ENCODE measurements at regions not wholly inside any gene's neighbourhood (a gene's known extent, or its start where the extent isn't known, plus 50 kb on each side); places are given as distances from the start of the nearest gene placed in this dataset.

DNA sequence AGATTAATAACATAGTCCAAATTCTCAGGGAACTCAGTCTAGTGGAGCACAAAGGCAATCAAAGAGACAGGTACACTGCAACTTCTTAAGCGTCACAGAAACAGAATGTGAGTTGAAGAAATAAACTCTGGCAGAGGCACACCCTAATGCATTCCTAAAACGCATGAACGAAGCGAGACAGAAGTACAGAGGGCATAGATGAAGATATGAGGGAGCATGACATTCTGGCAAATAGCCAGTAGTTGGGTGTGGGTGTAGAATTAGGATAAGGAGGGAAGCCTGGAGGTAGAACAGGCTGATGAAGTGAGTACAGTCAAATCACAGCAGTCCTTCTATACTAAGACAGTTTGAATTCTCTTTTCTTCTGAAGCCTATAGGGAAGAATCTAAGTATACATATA, 838.7 kb upstream of the API5 start:
- H3K9me3 ChIP-seq (ENCODE audit: control insufficient read depth in 2 of 3, low read length in 3 of 3), result no peaks in the 10 kb centered on the region
- no peaks in the 10 kb centered on the region for H3K4me1 ChIP-seq (ENCODE audit: control insufficient read depth in 2 of 2, insufficient read depth in 2 of 2, low read length in 2 of 2)
- no peak overlapping the region for H3K27ac ChIP-seq (ENCODE audit: low read depth, low read length)
- ATAC-seq, result no peak
- H3K36me3 ChIP-seq (ENCODE audit: control insufficient read depth in 2 of 3, insufficient read depth in 3 of 3, low read length in 3 of 3), result no peaks in the 10 kb centered on the region
- H3K27me3 Mint-ChIP-seq, result no peaks in the 10 kb centered on the region
- H3K27me3 ChIP-seq (ENCODE audit: control insufficient read depth in 2 of 2, insufficient read depth in 2 of 2, low read length in 2 of 2), result no peaks in the 10 kb centered on the region
- H3K4me3 Mint-ChIP-seq, result no peak overlapping the region
- H3K9me3 Mint-ChIP-seq, result peaks cover 1 to 16% (median 8%) of the 10 kb centered on the region in 11 donors
- intact Hi-C loops (cut with micrococcal nuclease), result no loop called here
- DNase-seq, result no peak
- H3K4me1 Mint-ChIP-seq, result no peaks in the 10 kb centered on the region
- H3K4me3 ChIP-seq (ENCODE audit: low read length), result no peak overlapping the region
- POLR2A ChIA-PET, result no interaction called here
- H3K27ac Mint-ChIP-seq, result no peak overlapping the region
- CTCF ChIA-PET, result no interaction called here
- peaks cover 0 to 4% (median 0%) of the 10 kb centered on the region in 5 donors for H3K36me3 Mint-ChIP-seq

DNA sequence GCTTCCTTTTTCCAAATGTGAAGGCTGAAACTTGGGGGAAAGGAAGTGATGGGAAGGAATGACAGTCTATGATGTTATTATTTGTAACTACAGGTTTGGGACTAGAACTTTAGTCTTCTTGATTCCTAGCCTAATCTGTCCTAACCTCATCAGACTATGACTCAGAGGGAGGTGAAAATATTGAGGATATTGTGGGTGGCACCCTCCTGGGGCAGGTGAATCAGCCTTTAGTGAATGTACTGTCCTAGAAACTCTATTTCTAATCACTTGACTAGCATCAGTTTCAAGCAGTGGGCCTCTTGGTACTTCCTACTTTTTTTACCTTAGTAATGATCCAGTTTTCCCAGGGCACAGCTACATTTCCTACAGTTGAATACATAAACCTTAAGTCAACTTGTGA, 829.0 kb upstream of the API5 start:
- Mint-ChIP-seq H3K27me3 (no peaks in the 10 kb centered on the region), H3K9me3 (peaks cover 7 to 70% (median 16%) of the 10 kb centered on the region in 11 donors), H3K27ac (no peak overlapping the region), H3K36me3 (peaks cover 0 to under 1% (median 0%) of the 10 kb centered on the region in 5 donors), H3K4me3 (no peak overlapping the region), H3K4me1 (no peaks in the 10 kb centered on the region)
- Histone ChIP-seq H3K36me3 (ENCODE audit: control insufficient read depth in 2 of 3, insufficient read depth in 3 of 3, low read length in 3 of 3) (no peaks in the 10 kb centered on the region), H3K27me3 (ENCODE audit: control insufficient read depth in 2 of 2, insufficient read depth in 2 of 2, low read length in 2 of 2) (no peaks in the 10 kb centered on the region), H3K4me3 (ENCODE audit: low read length) (no peak overlapping the region), H3K4me1 (ENCODE audit: control insufficient read depth in 2 of 2, insufficient read depth in 2 of 2, low read length in 2 of 2) (no peaks in the 10 kb centered on the region), H3K27ac (ENCODE audit: low read depth, low read length) (no peak overlapping the region), H3K9me3 (ENCODE audit: control insufficient read depth in 2 of 3, low read length in 3 of 3) (no peaks in the 10 kb centered on the region)
- no peak for ATAC-seq
- CTCF ChIA-PET, result no interaction called here
- POLR2A ChIA-PET, result no interaction called here
- intact Hi-C loops (cut with micrococcal nuclease), result no loop called here
- no peak for DNase-seq

DNA sequence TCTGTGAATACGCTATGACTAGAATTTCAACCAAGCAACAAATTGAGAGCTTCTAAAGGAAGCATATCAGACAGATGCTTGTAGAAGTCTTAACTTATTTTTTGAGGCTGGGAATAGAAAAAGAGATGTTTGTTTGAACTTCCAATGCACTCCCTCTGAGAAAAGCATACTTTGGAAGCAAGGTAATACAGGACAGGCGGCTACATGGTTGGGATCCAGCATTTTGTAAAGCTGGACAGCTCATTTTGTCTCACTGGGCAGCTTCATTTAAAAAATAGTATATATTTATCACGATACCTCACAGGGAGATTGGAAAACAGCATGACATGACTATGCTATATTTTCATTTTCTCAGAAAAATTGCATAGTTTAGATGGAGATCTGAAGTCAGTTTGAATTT, 821.3 kb upstream of the API5 start:
- ChIA-PET POLR2A (no interaction called here), CTCF (no interaction called here)

DNA sequence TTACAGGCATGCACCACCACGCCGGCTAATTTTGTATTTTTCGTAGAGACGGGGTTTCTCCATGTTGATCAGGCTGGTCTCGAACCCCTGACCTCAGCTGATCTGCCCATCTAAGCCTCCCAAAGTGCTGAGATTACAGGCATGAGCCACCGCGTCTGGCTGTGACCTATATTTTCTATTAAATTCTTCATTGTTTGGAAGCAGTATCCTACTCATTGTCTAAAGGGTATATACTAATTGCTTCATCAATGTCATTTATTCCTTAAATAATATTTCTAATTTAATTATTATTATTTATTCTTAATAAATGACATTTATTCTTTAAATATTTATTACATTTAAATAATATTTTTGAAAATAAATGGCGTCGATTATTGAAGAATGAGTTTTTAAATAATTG, 817.3 kb upstream of the API5 start:
- no peaks in the 10 kb centered on the region for H3K4me1 ChIP-seq (ENCODE audit: control insufficient read depth in 2 of 2, insufficient read depth in 2 of 2, low read length in 2 of 2)
- peaks cover 0 to 4% (median 0%) of the 10 kb centered on the region in 3 experiments for H3K9me3 ChIP-seq (ENCODE audit: control insufficient read depth in 2 of 3, low read length in 3 of 3)
- Mint-ChIP-seq H3K27ac (no peak overlapping the region), H3K27me3 (no peaks in the 10 kb centered on the region), H3K36me3 (no peaks in the 10 kb centered on the region), H3K4me3 (no peak overlapping the region), H3K9me3 (peaks cover 0 to 20% (median 4%) of the 10 kb centered on the region in 11 donors), H3K4me1 (no peaks in the 10 kb centered on the region)
- POLR2A ChIA-PET, result no interaction called here
- no peaks in the 10 kb centered on the region for H3K36me3 ChIP-seq (ENCODE audit: control insufficient read depth in 2 of 3, insufficient read depth in 3 of 3, low read length in 3 of 3)
- H3K27me3 ChIP-seq (ENCODE audit: control insufficient read depth in 2 of 2, insufficient read depth in 2 of 2, low read length in 2 of 2), result no peaks in the 10 kb centered on the region
- H3K27ac ChIP-seq (ENCODE audit: low read depth, low read length), result no peak overlapping the region
- CTCF ChIA-PET, result no interaction called here
- intact Hi-C loops (cut with micrococcal nuclease), result no loop called here
- no peak overlapping the region for H3K4me3 ChIP-seq (ENCODE audit: low read length)
- no peak for ATAC-seq
- DNase-seq, result no peak

More for the DNA sequence above, 821.3 kb upstream of the API5 start:
- H3K9me3 ChIP-seq (ENCODE audit: control insufficient read depth in 2 of 3, low read length in 3 of 3), result no peaks in the 10 kb centered on the region
- Mint-ChIP-seq H3K9me3 (peaks cover 0 to 16% (median 7%) of the 10 kb centered on the region in 11 donors), H3K27me3 (no peaks in the 10 kb centered on the region), H3K36me3 (no peaks in the 10 kb centered on the region), H3K4me3 (no peak overlapping the region), H3K27ac (no peak overlapping the region), H3K4me1 (no peaks in the 10 kb centered on the region)
- H3K4me1 ChIP-seq (ENCODE audit: control insufficient read depth in 2 of 2, insufficient read depth in 2 of 2, low read length in 2 of 2), result no peaks in the 10 kb centered on the region
- DNase-seq (no peak), ATAC-seq (no peak)
- no peaks in the 10 kb centered on the region for H3K27me3 ChIP-seq (ENCODE audit: control insufficient read depth in 2 of 2, insufficient read depth in 2 of 2, low read length in 2 of 2)
- no peak overlapping the region for H3K4me3 ChIP-seq (ENCODE audit: low read length)
- no peak overlapping the region for H3K27ac ChIP-seq (ENCODE audit: low read depth, low read length)
- H3K36me3 ChIP-seq (ENCODE audit: control insufficient read depth in 2 of 3, insufficient read depth in 3 of 3, low read length in 3 of 3), result no peaks in the 10 kb centered on the region
- intact Hi-C loops (cut with micrococcal nuclease), result no loop called here

DNA sequence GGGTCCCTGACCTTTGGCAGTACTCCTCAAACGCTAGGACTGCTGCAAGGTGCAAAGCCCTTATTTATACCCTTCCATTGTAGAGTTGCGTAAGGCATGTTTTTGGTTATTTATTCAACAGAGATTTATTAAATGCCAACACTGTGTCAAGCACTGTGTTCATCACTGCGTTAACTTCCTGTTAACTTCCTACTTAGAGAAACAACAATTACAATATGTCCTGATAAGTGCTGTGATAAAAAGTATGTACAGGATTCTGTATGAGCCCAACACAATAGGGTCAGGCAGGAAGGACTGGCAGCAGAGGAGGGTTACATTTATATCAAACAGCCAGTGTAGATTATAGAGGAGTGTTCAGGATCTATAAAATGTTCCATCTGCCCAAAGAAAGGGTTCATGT, 812.8 kb upstream of the API5 start:
- ChIA-PET POLR2A (no interaction called here), CTCF (no interaction called here)
- ATAC-seq (no peak), DNase-seq (no peak)
- Histone ChIP-seq H3K4me3 (ENCODE audit: low read length) (no peak overlapping the region), H3K4me1 (ENCODE audit: control insufficient read depth in 2 of 2, insufficient read depth in 2 of 2, low read length in 2 of 2) (no peaks in the 10 kb centered on the region), H3K27ac (ENCODE audit: low read depth, low read length) (no peak overlapping the region), H3K27me3 (ENCODE audit: control insufficient read depth in 2 of 2, insufficient read depth in 2 of 2, low read length in 2 of 2) (no peaks in the 10 kb centered on the region), H3K36me3 (ENCODE audit: control insufficient read depth in 2 of 3, insufficient read depth in 3 of 3, low read length in 3 of 3) (no peaks in the 10 kb centered on the region), H3K9me3 (ENCODE audit: control insufficient read depth in 2 of 3, low read length in 3 of 3) (peaks cover 0 to 4% (median 0%) of the 10 kb centered on the region in 3 experiments)
- Mint-ChIP-seq H3K27me3 (no peaks in the 10 kb centered on the region), H3K27ac (no peak overlapping the region), H3K36me3 (no peaks in the 10 kb centered on the region), H3K4me3 (no peak overlapping the region), H3K4me1 (no peaks in the 10 kb centered on the region), H3K9me3 (peaks cover 0 to 14% (median 7%) of the 10 kb centered on the region in 11 donors)
- intact Hi-C loops (cut with micrococcal nuclease), result no loop called here

DNA sequence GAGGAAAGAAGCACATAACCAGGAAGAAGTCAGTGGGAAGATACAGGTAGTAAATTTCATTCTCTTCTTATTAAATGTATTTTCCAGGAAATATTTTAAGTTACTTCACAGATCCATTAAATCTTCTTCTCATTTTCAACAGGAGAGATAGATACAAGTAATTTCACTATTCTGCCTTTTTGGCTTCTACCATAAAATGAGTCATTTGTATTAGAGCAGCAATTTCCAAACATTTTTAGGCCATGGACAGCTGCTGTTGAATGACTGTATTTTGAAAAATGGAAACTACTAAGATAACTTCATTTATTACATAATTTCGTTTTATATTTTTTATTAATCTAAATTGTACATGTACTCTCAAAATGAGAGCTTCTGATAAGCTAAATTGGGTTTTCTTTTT, 809.6 kb upstream of the API5 start:
- Mint-ChIP-seq H3K27ac (no peak overlapping the region), H3K9me3 (peaks cover 0 to 27% (median 7%) of the 10 kb centered on the region in 11 donors), H3K4me3 (no peak overlapping the region), H3K36me3 (no peaks in the 10 kb centered on the region), H3K27me3 (no peaks in the 10 kb centered on the region), H3K4me1 (no peaks in the 10 kb centered on the region)
- H3K4me3 ChIP-seq (ENCODE audit: low read length), result no peak overlapping the region
- CTCF ChIA-PET, result no interaction called here
- H3K36me3 ChIP-seq (ENCODE audit: control insufficient read depth in 2 of 3, insufficient read depth in 3 of 3, low read length in 3 of 3), result no peaks in the 10 kb centered on the region
- no peaks in the 10 kb centered on the region for H3K27me3 ChIP-seq (ENCODE audit: control insufficient read depth in 2 of 2, insufficient read depth in 2 of 2, low read length in 2 of 2)
- POLR2A ChIA-PET, result no interaction called here
- H3K27ac ChIP-seq (ENCODE audit: low read depth, low read length), result no peak overlapping the region
- peaks cover 0 to 4% (median 0%) of the 10 kb centered on the region in 3 experiments for H3K9me3 ChIP-seq (ENCODE audit: control insufficient read depth in 2 of 3, low read length in 3 of 3)
- intact Hi-C loops (cut with micrococcal nuclease), result no loop called here
- no peaks in the 10 kb centered on the region for H3K4me1 ChIP-seq (ENCODE audit: control insufficient read depth in 2 of 2, insufficient read depth in 2 of 2, low read length in 2 of 2)
- DNase-seq (no peak), ATAC-seq (no peak)

DNA sequence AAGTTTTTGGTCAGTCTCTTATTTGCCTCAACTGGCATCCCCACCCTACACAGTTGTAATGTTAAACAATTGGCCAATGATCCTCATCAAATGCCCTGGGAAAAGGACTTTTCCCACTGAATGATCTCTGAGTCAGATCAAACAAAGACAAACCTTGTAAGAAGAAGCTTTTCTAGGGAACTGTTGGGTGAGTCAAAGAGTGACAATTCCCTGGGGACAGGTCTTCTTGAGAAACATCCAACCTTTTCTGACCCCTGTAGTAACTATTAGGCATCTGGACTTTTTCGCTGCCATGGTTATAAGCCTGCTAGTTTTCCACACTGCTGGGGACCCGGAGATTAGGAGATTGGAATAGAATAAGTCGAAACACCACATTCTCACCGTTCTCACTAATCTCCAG, 789.8 kb upstream of the API5 start:
- Histone ChIP-seq H3K9me3 (ENCODE audit: control insufficient read depth in 2 of 3, low read length in 3 of 3) (no peaks in the 10 kb centered on the region), H3K4me3 (ENCODE audit: low read length) (no peak overlapping the region), H3K27me3 (ENCODE audit: control insufficient read depth in 2 of 2, insufficient read depth in 2 of 2, low read length in 2 of 2) (no peaks in the 10 kb centered on the region), H3K4me1 (ENCODE audit: control insufficient read depth in 2 of 2, insufficient read depth in 2 of 2, low read length in 2 of 2) (no peaks in the 10 kb centered on the region), H3K36me3 (ENCODE audit: control insufficient read depth in 2 of 3, insufficient read depth in 3 of 3, low read length in 3 of 3) (no peaks in the 10 kb centered on the region), H3K27ac (ENCODE audit: low read depth, low read length) (no peak overlapping the region)
- ChIA-PET POLR2A (no interaction called here), CTCF (no interaction called here)
- no peak overlapping the region for H3K4me3 Mint-ChIP-seq
- no peak overlapping the region for H3K27ac Mint-ChIP-seq
- peaks cover 0 to 14% (median 5%) of the 10 kb centered on the region in 11 donors for H3K9me3 Mint-ChIP-seq
- H3K27me3 Mint-ChIP-seq, result no peaks in the 10 kb centered on the region
- intact Hi-C loops (cut with micrococcal nuclease), result no loop called here
- H3K4me1 Mint-ChIP-seq, result no peaks in the 10 kb centered on the region
- no peak for ATAC-seq
- no peak for DNase-seq
- no peaks in the 10 kb centered on the region for H3K36me3 Mint-ChIP-seq

Data from naive thymus-derived CD4-positive, alpha-beta T cell (primary cell).